ENCODE measurements at regions not wholly inside any gene's neighbourhood (a gene's known extent, or its start where the extent isn't known, plus 50 kb on each side); places are given as distances from the start of the nearest gene placed in this dataset.

- peaks cover 2 to 3% of the 10 kb centered on the region in 2 donors for H3K9me3 ChIP-seq (ENCODE audit: control insufficient read depth in 2 of 2, low read length in 2 of 2)
Measured at GRCh38 chr5:92424785-92425426, 1041.8 kb upstream of the ARRDC3 start.

GRCh38 chr5:92421942-92422341, 1038.8 kb upstream of the ARRDC3 start:
- Histone ChIP-seq H3K4me1 (ENCODE audit: control insufficient read depth in 2 of 2, insufficient read depth in 2 of 2, low read length in 2 of 2) (no peaks in the 10 kb centered on the region), H3K4me3 (ENCODE audit: low read length in 2 of 2) (no peak overlapping the region), H3K9ac (ENCODE audit: low read depth in 1 of 2, low read length in 2 of 2) (no peak overlapping the region), H3K9me3 (ENCODE audit: control insufficient read depth in 2 of 2, low read length in 2 of 2) (peaks cover 2 to 3% of the 10 kb centered on the region in 2 donors), H3K36me3 (ENCODE audit: control insufficient read depth in 2 of 2, insufficient read depth in 2 of 2, low read length in 2 of 2) (no peaks in the 10 kb centered on the region), H3K27me3 (ENCODE audit: control insufficient read depth in 2 of 2, insufficient read depth in 2 of 2, low read length in 2 of 2) (no peaks in the 10 kb centered on the region), H3K27ac (ENCODE audit: low read depth in 2 of 2, low read length in 2 of 2) (no peak overlapping the region)

More at GRCh38 chr5:92424785-92425426, 1041.8 kb upstream of the ARRDC3 start:
- H3K9ac ChIP-seq (ENCODE audit: low read depth in 1 of 2, low read length in 2 of 2) = no peak overlapping the region
- H3K36me3 ChIP-seq (ENCODE audit: control insufficient read depth in 2 of 2, insufficient read depth in 2 of 2, low read length in 2 of 2) = no peaks in the 10 kb centered on the region
- H3K27ac ChIP-seq (ENCODE audit: low read depth in 2 of 2, low read length in 2 of 2) = no peak overlapping the region
- no peaks in the 10 kb centered on the region for H3K4me1 ChIP-seq (ENCODE audit: control insufficient read depth in 2 of 2, insufficient read depth in 2 of 2, low read length in 2 of 2)
- H3K27me3 ChIP-seq (ENCODE audit: control insufficient read depth in 2 of 2, insufficient read depth in 2 of 2, low read length in 2 of 2) = no peaks in the 10 kb centered on the region
- H3K4me3 ChIP-seq (ENCODE audit: low read length in 2 of 2) = no peak overlapping the region

DNA sequence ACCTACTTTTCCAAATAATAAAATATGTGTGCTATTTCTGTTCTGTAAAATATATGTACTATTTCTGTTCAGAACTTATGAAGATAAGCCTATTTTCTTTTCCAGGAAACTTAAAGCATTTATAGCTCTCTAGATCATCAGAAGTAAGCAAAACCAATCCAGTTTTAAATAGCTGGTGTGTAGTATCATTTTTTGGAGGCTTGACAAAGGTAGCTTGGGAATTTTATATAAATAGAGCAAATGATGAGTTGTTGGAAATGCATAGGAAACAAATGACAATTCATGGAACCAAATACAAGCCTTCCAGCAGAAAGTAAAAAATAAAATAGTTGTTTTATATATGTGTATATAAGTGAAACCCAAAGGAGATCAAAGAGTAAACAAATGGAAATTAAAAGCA, 1038.1 kb upstream of the ARRDC3 start:
- Histone ChIP-seq H3K27me3 (ENCODE audit: control insufficient read depth in 2 of 2, insufficient read depth in 2 of 2, low read length in 2 of 2) (no peaks in the 10 kb centered on the region), H3K9me3 (ENCODE audit: control insufficient read depth in 2 of 2, low read length in 2 of 2) (peaks cover 2 to 3% of the 10 kb centered on the region in 2 donors), H3K4me3 (ENCODE audit: low read length in 2 of 2) (no peak overlapping the region), H3K27ac (ENCODE audit: low read depth in 2 of 2, low read length in 2 of 2) (no peak overlapping the region), H3K36me3 (ENCODE audit: control insufficient read depth in 2 of 2, insufficient read depth in 2 of 2, low read length in 2 of 2) (no peaks in the 10 kb centered on the region), H3K9ac (ENCODE audit: low read depth in 1 of 2, low read length in 2 of 2) (no peak overlapping the region), H3K4me1 (ENCODE audit: control insufficient read depth in 2 of 2, insufficient read depth in 2 of 2, low read length in 2 of 2) (no peaks in the 10 kb centered on the region)

DNA sequence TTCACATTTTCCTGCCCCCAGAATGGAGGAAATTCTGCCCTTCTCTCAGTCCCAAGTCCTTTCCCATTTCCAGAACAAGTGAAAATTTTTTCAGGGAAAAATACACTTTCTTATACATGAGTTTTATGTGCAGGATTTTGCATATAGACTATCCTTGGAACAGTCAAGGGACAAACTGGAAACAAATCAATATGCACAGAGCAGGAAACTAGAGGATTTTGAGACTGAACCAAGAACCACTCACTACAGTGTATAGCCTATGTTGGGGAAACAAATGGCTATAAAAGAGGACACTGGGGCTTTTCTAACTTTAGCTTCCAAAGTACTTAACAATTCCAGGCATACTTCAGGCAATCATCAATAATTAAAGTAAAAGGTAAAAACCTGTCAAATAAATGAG, 1036.1 kb upstream of the ARRDC3 start:
- peaks cover 2 to 3% of the 10 kb centered on the region in 2 donors for H3K9me3 ChIP-seq (ENCODE audit: control insufficient read depth in 2 of 2, low read length in 2 of 2)
- H3K9ac ChIP-seq (ENCODE audit: low read depth in 1 of 2, low read length in 2 of 2) = no peak overlapping the region
- no peaks in the 10 kb centered on the region for H3K36me3 ChIP-seq (ENCODE audit: control insufficient read depth in 2 of 2, insufficient read depth in 2 of 2, low read length in 2 of 2)
- no peaks in the 10 kb centered on the region for H3K4me1 ChIP-seq (ENCODE audit: control insufficient read depth in 2 of 2, insufficient read depth in 2 of 2, low read length in 2 of 2)
- H3K27me3 ChIP-seq (ENCODE audit: control insufficient read depth in 2 of 2, insufficient read depth in 2 of 2, low read length in 2 of 2) = no peaks in the 10 kb centered on the region
- H3K4me3 ChIP-seq (ENCODE audit: low read length in 2 of 2) = no peak overlapping the region
- H3K27ac ChIP-seq (ENCODE audit: low read depth in 2 of 2, low read length in 2 of 2) = no peak overlapping the region

DNA sequence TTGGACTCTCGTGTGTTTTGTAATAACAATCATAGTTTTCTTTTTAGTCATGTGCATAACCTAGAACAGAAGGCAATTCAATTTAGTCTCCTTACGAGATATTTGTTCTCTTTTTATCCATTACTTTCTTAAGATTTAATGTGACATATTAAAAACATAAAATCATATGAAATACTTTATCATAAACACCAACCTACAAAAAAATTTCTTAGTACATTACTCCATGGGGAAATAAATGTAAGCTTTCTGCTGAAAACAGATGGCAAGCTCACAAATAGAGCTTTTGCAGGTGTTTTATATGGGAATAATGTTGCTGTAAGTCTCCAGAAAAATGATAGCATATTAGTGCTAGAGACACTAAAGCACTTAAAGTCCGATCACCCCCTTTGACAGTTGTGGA, 1035.2 kb upstream of the ARRDC3 start:
- Histone ChIP-seq H3K36me3 (ENCODE audit: control insufficient read depth in 2 of 2, insufficient read depth in 2 of 2, low read length in 2 of 2) (no peaks in the 10 kb centered on the region), H3K9me3 (ENCODE audit: control insufficient read depth in 2 of 2, low read length in 2 of 2) (peaks cover under 1 to 3% of the 10 kb centered on the region in 2 donors), H3K27me3 (ENCODE audit: control insufficient read depth in 2 of 2, insufficient read depth in 2 of 2, low read length in 2 of 2) (no peaks in the 10 kb centered on the region), H3K4me1 (ENCODE audit: control insufficient read depth in 2 of 2, insufficient read depth in 2 of 2, low read length in 2 of 2) (no peaks in the 10 kb centered on the region), H3K27ac (ENCODE audit: low read depth in 2 of 2, low read length in 2 of 2) (no peak overlapping the region), H3K9ac (ENCODE audit: low read depth in 1 of 2, low read length in 2 of 2) (no peak overlapping the region), H3K4me3 (ENCODE audit: low read length in 2 of 2) (no peak overlapping the region)

- Histone ChIP-seq H3K9ac (ENCODE audit: low read depth in 1 of 2, low read length in 2 of 2) (no peak overlapping the region), H3K36me3 (ENCODE audit: control insufficient read depth in 2 of 2, insufficient read depth in 2 of 2, low read length in 2 of 2) (no peaks in the 10 kb centered on the region), H3K27me3 (ENCODE audit: control insufficient read depth in 2 of 2, insufficient read depth in 2 of 2, low read length in 2 of 2) (no peaks in the 10 kb centered on the region), H3K4me1 (ENCODE audit: control insufficient read depth in 2 of 2, insufficient read depth in 2 of 2, low read length in 2 of 2) (no peaks in the 10 kb centered on the region), H3K4me3 (ENCODE audit: low read length in 2 of 2) (no peak overlapping the region), H3K9me3 (ENCODE audit: control insufficient read depth in 2 of 2, low read length in 2 of 2) (peaks cover 0 to 2% of the 10 kb centered on the region in 2 donors), H3K27ac (ENCODE audit: low read depth in 2 of 2, low read length in 2 of 2) (no peak overlapping the region)
Measured at GRCh38 chr5:92409134-92409533, 1026.0 kb upstream of the ARRDC3 start.

GRCh38 chr5:92402956-92403702, 1020.0 kb upstream of the ARRDC3 start:
- Histone ChIP-seq H3K27me3 (ENCODE audit: control insufficient read depth in 2 of 2, insufficient read depth in 2 of 2, low read length in 2 of 2) (no peaks in the 10 kb centered on the region), H3K9me3 (ENCODE audit: control insufficient read depth in 2 of 2, low read length in 2 of 2) (no peaks in the 10 kb centered on the region), H3K9ac (ENCODE audit: low read depth in 1 of 2, low read length in 2 of 2) (no peak overlapping the region), H3K36me3 (ENCODE audit: control insufficient read depth in 2 of 2, insufficient read depth in 2 of 2, low read length in 2 of 2) (no peaks in the 10 kb centered on the region), H3K4me1 (ENCODE audit: control insufficient read depth in 2 of 2, insufficient read depth in 2 of 2, low read length in 2 of 2) (no peaks in the 10 kb centered on the region), H3K4me3 (ENCODE audit: low read length in 2 of 2) (no peak overlapping the region), H3K27ac (ENCODE audit: low read depth in 2 of 2, low read length in 2 of 2) (no peak overlapping the region)

GRCh38 chr5:92402045-92402444, 1018.9 kb upstream of the ARRDC3 start:
- H3K9ac ChIP-seq (ENCODE audit: low read depth in 1 of 2, low read length in 2 of 2) = no peak overlapping the region
- no peak overlapping the region for H3K27ac ChIP-seq (ENCODE audit: low read depth in 2 of 2, low read length in 2 of 2)
- no peak overlapping the region for H3K4me3 ChIP-seq (ENCODE audit: low read length in 2 of 2)
- H3K9me3 ChIP-seq (ENCODE audit: control insufficient read depth in 2 of 2, low read length in 2 of 2) = no peaks in the 10 kb centered on the region
- no peaks in the 10 kb centered on the region for H3K36me3 ChIP-seq (ENCODE audit: control insufficient read depth in 2 of 2, insufficient read depth in 2 of 2, low read length in 2 of 2)
- H3K27me3 ChIP-seq (ENCODE audit: control insufficient read depth in 2 of 2, insufficient read depth in 2 of 2, low read length in 2 of 2) = no peaks in the 10 kb centered on the region
- no peaks in the 10 kb centered on the region for H3K4me1 ChIP-seq (ENCODE audit: control insufficient read depth in 2 of 2, insufficient read depth in 2 of 2, low read length in 2 of 2)

DNA sequence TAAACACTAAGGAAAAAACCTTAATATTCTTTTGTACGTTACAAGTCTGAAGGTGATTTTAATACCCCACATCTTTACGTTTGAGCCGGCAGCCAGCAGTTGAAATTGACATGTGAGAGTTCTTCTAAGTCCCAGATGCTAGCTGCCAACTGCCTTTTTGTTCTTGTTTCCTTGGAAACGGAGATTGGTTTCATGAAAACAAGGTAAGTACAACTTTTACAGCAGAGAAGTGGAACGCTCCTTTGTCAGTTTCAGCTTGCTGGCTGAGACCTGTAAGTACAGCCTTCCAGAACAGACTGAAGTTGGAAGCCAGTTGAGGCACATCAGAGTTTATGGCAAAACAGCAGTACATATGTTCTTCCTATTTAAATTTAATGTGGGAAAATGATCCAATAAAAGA, 1018.4 kb upstream of the ARRDC3 start:
- no peaks in the 10 kb centered on the region for H3K9me3 ChIP-seq (ENCODE audit: control insufficient read depth in 2 of 2, low read length in 2 of 2)
- no peaks in the 10 kb centered on the region for H3K4me1 ChIP-seq (ENCODE audit: control insufficient read depth in 2 of 2, insufficient read depth in 2 of 2, low read length in 2 of 2)
- H3K9ac ChIP-seq (ENCODE audit: low read depth in 1 of 2, low read length in 2 of 2) = no peak overlapping the region
- H3K27ac ChIP-seq (ENCODE audit: low read depth in 2 of 2, low read length in 2 of 2) = no peak overlapping the region
- H3K4me3 ChIP-seq (ENCODE audit: low read length in 2 of 2) = no peak overlapping the region
- H3K36me3 ChIP-seq (ENCODE audit: control insufficient read depth in 2 of 2, insufficient read depth in 2 of 2, low read length in 2 of 2) = no peaks in the 10 kb centered on the region
- no peaks in the 10 kb centered on the region for H3K27me3 ChIP-seq (ENCODE audit: control insufficient read depth in 2 of 2, insufficient read depth in 2 of 2, low read length in 2 of 2)

DNA sequence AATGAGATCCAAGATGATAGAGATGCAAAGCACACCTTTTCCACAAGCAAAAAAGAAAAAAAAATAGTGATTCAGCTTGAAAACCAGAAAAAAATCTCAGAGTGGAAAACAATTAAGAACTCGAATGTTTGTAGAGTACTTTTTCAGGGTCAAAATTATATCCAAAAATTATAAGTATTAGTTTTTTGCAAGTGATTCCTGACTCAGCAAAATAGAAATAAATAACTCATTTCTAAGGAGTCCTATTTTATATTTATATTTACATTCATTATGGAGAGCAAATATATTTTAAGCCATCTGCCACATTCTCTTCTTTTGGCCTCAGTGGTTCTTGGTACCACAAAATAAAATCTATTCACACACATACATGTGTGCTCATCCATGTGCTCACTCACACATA, 1011.8 kb upstream of the ARRDC3 start:
- Histone ChIP-seq H3K36me3 (ENCODE audit: control insufficient read depth in 2 of 2, insufficient read depth in 2 of 2, low read length in 2 of 2) (no peaks in the 10 kb centered on the region), H3K4me3 (ENCODE audit: low read length in 2 of 2) (no peak overlapping the region), H3K9ac (ENCODE audit: low read depth in 1 of 2, low read length in 2 of 2) (no peak overlapping the region), H3K9me3 (ENCODE audit: control insufficient read depth in 2 of 2, low read length in 2 of 2) (no peaks in the 10 kb centered on the region), H3K27ac (ENCODE audit: low read depth in 2 of 2, low read length in 2 of 2) (no peak overlapping the region), H3K27me3 (ENCODE audit: control insufficient read depth in 2 of 2, insufficient read depth in 2 of 2, low read length in 2 of 2) (no peaks in the 10 kb centered on the region), H3K4me1 (ENCODE audit: control insufficient read depth in 2 of 2, insufficient read depth in 2 of 2, low read length in 2 of 2) (no peaks in the 10 kb centered on the region)

Measured in mucosa of rectum (tissue), 2 donors.